CD4-positive, alpha-beta T cell (primary cell): ENCODE measurements at regions not wholly inside any gene's neighbourhood (a gene's known extent, or its start where the extent isn't known, plus 50 kb on each side); places are given as distances from the start of the nearest gene placed in this dataset.

Experiments
- ATAC-seq: fragments of 200-7000 bp; cut with Tn5 transposase; one replicate; pipeline ENCODE4 v1.10.0; 2022; ENCODE audit warnings: mild to moderate bottlenecking; ENCODE audit not compliant: poor library complexity
- CTCF ChIA-PET: fragments of 350-600 bp; sonication (Branson Sonifier 250); formaldehyde crosslinking; loops from one replicate; lab custom pipeline; 2021; ENCODE audit warnings: antibody characterized with exemption, inconsistent platforms; lab: Charles Lee
- POLR2A ChIA-PET: fragments of 350-600 bp; sonication (Branson Sonifier 250); formaldehyde crosslinking; loops from one replicate; lab custom pipeline; 2021; ENCODE audit warnings: antibody characterized with exemption, inconsistent platforms; lab: Charles Lee
- DNase-seq, 14 experiments: peaks; one replicate each; pipeline ENCODE4 v3.0.0-alpha.2; 2013 to 2020; ENCODE audit warnings: mixed read lengths in 2 of 14
- H3K27ac ChIP-seq, 2 donors: one replicate each; pipeline versions ENCODE4 v1.5.1 to v1.7.0; 2013; ENCODE audit warnings: low read length in 2 of 2, low read depth in 1 of 2, mild to moderate bottlenecking in 1 of 2
- H3K27me3 ChIP-seq, 2 experiments: 1 replicate in 1 of 2; 2 replicates in 1 of 2; pipeline versions ENCODE4 v1.6.1 to v1.7.0; 2013; ENCODE audit warnings: low read length in 2 of 2, control low read depth in 1 of 2, mild to moderate bottlenecking in 1 of 2, moderate library complexity in 1 of 2; ENCODE audit not compliant: insufficient read depth in 2 of 2, control insufficient read depth in 1 of 2
- H3K36me3 ChIP-seq: one replicate; pipeline ENCODE4 v1.6.1; 2013; ENCODE audit warnings: low read length, control low read depth; ENCODE audit not compliant: insufficient read depth
- H3K4me1 ChIP-seq: one replicate; pipeline ENCODE4 v1.6.1; 2013; ENCODE audit warnings: low read length, control low read depth; ENCODE audit not compliant: insufficient read depth
- H3K4me3 ChIP-seq: one replicate; pipeline ENCODE4 v1.5.1; 2013; ENCODE audit warnings: mild to moderate bottlenecking, low read length, moderate library complexity
- H3K9me3 ChIP-seq, 2 experiments: 1 replicate in 1 of 2; 2 replicates in 1 of 2; pipeline versions ENCODE4 v1.6.1 to v1.7.0; 2013; ENCODE audit warnings: low read length in 2 of 2, mild to moderate bottlenecking in 2 of 2, control low read depth in 1 of 2, moderate library complexity in 1 of 2; ENCODE audit not compliant: control insufficient read depth in 1 of 2, insufficient read depth in 1 of 2
- H3K27ac Mint-ChIP-seq: one replicate; pipeline ENCODE4 v1.8.0; 2020; ENCODE audit warnings: mixed read lengths
- H3K27me3 Mint-ChIP-seq: one replicate; pipeline ENCODE4 v1.8.0; 2021; ENCODE audit warnings: mixed read lengths
- H3K36me3 Mint-ChIP-seq: one replicate; pipeline ENCODE4 v1.8.0; 2021; ENCODE audit warnings: low read depth, mixed read lengths
- H3K4me1 Mint-ChIP-seq: one replicate; pipeline ENCODE4 v1.8.0; 2021; ENCODE audit warnings: low read depth, mixed read lengths
- H3K4me3 Mint-ChIP-seq: one replicate; pipeline ENCODE4 v1.8.0; 2020; ENCODE audit warnings: mild to moderate bottlenecking, mixed read lengths
- H3K9me3 Mint-ChIP-seq: one replicate; pipeline ENCODE4 v1.8.0; 2020; ENCODE audit warnings: mixed read lengths
- intact Hi-C, 2 experiments: fragments of 100-400 bp; cut with DNase I in 1 of 2; cut with micrococcal nuclease in 1 of 2; formaldehyde crosslinking; loops; one replicate each; pipeline versions ENCODE4 v1.15.1 to v1.9.0; 2023 to 2025; cut with DNase I, micrococcal nuclease
- TF ChIP-seq, protein P1 (sequence below): fragments of 200-600 bp; IDR thresholded peaks from one replicate; pipeline ENCODE4 v1.8.0; 2022; ENCODE audit warnings: antibody characterized with exemption, mild to moderate bottlenecking

- CTCF ChIA-PET = no interaction called here
Observed at GRCh38 chr10:108966411-108966810, 956.9 kb downstream of the XPNPEP1 start.

GRCh38 chr10:108966005-108966404 lies 957.3 kb downstream of the XPNPEP1 start:
- H3K9me3 Mint-ChIP-seq = peaks cover 11% of the 10 kb centered on the region
- ChIA-PET POLR2A (no interaction called here), CTCF (no interaction called here)
- intact Hi-C loops = no loop called here
- Histone ChIP-seq H3K9me3 (no peaks in the 10 kb centered on the region), H3K4me1 (no peaks in the 10 kb centered on the region), H3K27ac (no peak overlapping the region), H3K36me3 (no peaks in the 10 kb centered on the region), H3K27me3 (no peaks in the 10 kb centered on the region), H3K4me3 (no peak overlapping the region)
- H3K27me3 Mint-ChIP-seq = no peaks in the 10 kb centered on the region
- TF ChIP-seq, protein P1, sequence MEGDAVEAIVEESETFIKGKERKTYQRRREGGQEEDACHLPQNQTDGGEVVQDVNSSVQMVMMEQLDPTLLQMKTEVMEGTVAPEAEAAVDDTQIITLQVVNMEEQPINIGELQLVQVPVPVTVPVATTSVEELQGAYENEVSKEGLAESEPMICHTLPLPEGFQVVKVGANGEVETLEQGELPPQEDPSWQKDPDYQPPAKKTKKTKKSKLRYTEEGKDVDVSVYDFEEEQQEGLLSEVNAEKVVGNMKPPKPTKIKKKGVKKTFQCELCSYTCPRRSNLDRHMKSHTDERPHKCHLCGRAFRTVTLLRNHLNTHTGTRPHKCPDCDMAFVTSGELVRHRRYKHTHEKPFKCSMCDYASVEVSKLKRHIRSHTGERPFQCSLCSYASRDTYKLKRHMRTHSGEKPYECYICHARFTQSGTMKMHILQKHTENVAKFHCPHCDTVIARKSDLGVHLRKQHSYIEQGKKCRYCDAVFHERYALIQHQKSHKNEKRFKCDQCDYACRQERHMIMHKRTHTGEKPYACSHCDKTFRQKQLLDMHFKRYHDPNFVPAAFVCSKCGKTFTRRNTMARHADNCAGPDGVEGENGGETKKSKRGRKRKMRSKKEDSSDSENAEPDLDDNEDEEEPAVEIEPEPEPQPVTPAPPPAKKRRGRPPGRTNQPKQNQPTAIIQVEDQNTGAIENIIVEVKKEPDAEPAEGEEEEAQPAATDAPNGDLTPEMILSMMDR = no peak
- DNase-seq = no peak
- no peak overlapping the region for H3K4me3 Mint-ChIP-seq
- H3K4me1 Mint-ChIP-seq = no peaks in the 10 kb centered on the region
- ATAC-seq = no peak
- no peak overlapping the region for H3K27ac Mint-ChIP-seq
- no peaks in the 10 kb centered on the region for H3K36me3 Mint-ChIP-seq

More at GRCh38 chr10:108966411-108966810, 956.9 kb downstream of the XPNPEP1 start:
- intact Hi-C loops = no loop called here
- no peak overlapping the region for H3K4me3 ChIP-seq
- no peaks in the 10 kb centered on the region for H3K36me3 ChIP-seq
- H3K36me3 Mint-ChIP-seq = no peaks in the 10 kb centered on the region
- no peak overlapping the region for H3K27ac ChIP-seq
- no peaks in the 10 kb centered on the region for H3K27me3 Mint-ChIP-seq
- no peaks in the 10 kb centered on the region for H3K4me1 ChIP-seq
- DNase-seq = no peak
- no peak overlapping the region for H3K4me3 Mint-ChIP-seq
- H3K4me1 Mint-ChIP-seq = no peaks in the 10 kb centered on the region
- POLR2A ChIA-PET = no interaction called here
- no peaks in the 10 kb centered on the region for H3K27me3 ChIP-seq
- peaks cover 8% of the 10 kb centered on the region for H3K9me3 Mint-ChIP-seq
- TF ChIP-seq, protein P1 = no peak
- no peak for ATAC-seq
- H3K9me3 ChIP-seq = no peaks in the 10 kb centered on the region
- H3K27ac Mint-ChIP-seq = no peak overlapping the region

DNA sequence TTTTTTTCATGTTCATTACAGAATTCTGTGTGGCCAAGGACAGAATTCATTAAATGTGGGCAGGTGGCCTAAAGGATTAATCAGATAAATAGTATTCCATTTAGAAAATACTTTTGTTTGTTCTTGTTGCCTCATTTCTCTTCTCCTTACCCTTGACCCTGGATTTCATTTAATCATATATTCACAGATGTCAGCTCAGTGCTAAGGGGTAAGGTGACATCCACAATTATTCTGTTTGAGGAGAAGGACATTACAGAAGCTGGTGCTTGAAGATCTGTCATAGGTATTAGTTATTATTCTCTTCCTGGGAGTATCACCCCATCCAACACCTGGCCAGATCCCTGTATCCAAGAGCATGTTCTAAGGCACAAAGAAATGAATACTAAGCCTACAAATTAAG lies 961.1 kb downstream of the XPNPEP1 start:
- H3K27me3 Mint-ChIP-seq = no peaks in the 10 kb centered on the region
- Histone ChIP-seq H3K36me3 (no peaks in the 10 kb centered on the region), H3K27ac (no peak overlapping the region), H3K9me3 (peaks cover 0 to 5% of the 10 kb centered on the region in 2 experiments), H3K27me3 (no peaks in the 10 kb centered on the region), H3K4me1 (no peaks in the 10 kb centered on the region), H3K4me3 (no peak overlapping the region)
- TF ChIP-seq, protein P1 = no peak
- DNase-seq (no peak), ATAC-seq (no peak)
- peaks cover 15% of the 10 kb centered on the region for H3K9me3 Mint-ChIP-seq
- intact Hi-C loops = no loop called here
- no peak overlapping the region for H3K4me3 Mint-ChIP-seq
- ChIA-PET POLR2A (no interaction called here), CTCF (no interaction called here)
- no peak overlapping the region for H3K27ac Mint-ChIP-seq
- H3K4me1 Mint-ChIP-seq = no peaks in the 10 kb centered on the region
- H3K36me3 Mint-ChIP-seq = no peaks in the 10 kb centered on the region
